ENCODE measurements at regions not wholly inside any gene's neighbourhood (a gene's known extent, or its start where the extent isn't known, plus 50 kb on each side); places are given as distances from the start of the nearest gene placed in this dataset.

DNA sequence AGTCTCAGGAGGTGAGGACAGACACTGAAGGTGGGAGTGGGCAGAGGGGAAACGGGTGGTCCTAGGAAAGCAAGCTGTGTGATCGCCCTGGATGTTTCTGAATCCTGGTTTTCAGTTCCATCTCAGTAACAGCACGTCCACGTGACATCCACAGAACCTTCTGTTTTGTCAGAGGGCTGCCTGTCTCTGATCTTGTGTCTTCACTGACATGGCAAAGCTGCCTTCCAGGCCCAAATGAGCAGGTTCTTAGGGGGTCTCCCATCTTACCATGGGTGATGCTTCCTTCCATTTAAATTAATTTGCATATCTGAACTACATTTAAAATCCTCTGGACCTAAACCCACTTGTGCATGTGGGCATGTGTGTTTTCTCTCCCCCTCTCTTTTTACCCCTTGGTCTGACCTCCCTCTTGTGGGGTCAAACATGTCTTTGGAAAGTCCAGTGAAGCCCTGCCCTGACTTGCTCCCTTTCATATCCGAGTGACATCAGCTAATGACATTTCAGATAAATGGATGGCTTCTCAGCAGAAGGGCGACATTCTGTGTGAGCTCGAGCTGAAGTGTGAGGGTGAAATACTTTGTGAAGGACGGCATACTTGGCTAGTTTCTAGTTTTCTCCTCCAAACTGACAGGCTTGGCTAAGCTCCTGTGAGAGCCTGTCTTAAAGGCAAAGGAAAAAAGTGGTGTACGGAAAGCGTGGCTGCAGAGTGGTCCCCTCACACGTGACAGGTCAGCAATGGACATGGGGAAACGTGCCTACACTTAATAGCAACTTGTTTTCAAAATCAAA is 204.8 kb upstream of the S1PR3 start:
- TF ChIP-seq, protein P1, sequence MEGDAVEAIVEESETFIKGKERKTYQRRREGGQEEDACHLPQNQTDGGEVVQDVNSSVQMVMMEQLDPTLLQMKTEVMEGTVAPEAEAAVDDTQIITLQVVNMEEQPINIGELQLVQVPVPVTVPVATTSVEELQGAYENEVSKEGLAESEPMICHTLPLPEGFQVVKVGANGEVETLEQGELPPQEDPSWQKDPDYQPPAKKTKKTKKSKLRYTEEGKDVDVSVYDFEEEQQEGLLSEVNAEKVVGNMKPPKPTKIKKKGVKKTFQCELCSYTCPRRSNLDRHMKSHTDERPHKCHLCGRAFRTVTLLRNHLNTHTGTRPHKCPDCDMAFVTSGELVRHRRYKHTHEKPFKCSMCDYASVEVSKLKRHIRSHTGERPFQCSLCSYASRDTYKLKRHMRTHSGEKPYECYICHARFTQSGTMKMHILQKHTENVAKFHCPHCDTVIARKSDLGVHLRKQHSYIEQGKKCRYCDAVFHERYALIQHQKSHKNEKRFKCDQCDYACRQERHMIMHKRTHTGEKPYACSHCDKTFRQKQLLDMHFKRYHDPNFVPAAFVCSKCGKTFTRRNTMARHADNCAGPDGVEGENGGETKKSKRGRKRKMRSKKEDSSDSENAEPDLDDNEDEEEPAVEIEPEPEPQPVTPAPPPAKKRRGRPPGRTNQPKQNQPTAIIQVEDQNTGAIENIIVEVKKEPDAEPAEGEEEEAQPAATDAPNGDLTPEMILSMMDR (IDR thresholded peaks at IDR 0.05; ENCODE audit: insufficient read depth, low read length, poor library complexity, severe bottlenecking) = no peak
- no peak for TF ChIP-seq EZH2phosphoT487 (conservative IDR thresholded peaks at IDR 0.05; ENCODE audit: low read length)

All from SU-DHL-6 (cell line).